ENCODE measurements at regions not wholly inside any gene's neighbourhood (a gene's known extent, or its start where the extent isn't known, plus 50 kb on each side); places are given as distances from the start of the nearest gene placed in this dataset.

- POLR2A ChIA-PET (ENCODE audit: low non-redundant PET), result no interaction called here
- Histone ChIP-seq H3K27me3 (replicated peaks; ENCODE audit: insufficient read depth, low read depth, low read length, poor library complexity) (no peaks in the 10 kb centered on the region), H3K4me3 (ENCODE audit: low read depth, low read length, poor library complexity, severe bottlenecking) (no peak overlapping the region), H3K9me3 (ENCODE audit: low read depth, low read length, poor library complexity, severe bottlenecking) (no peaks in the 10 kb centered on the region), H3K4me1 (ENCODE audit: insufficient read depth, low read length, poor library complexity, severe bottlenecking) (no peaks in the 10 kb centered on the region), H3K27ac (ENCODE audit: low read depth, low read length, poor library complexity, severe bottlenecking) (no peak overlapping the region), H3K36me3 (ENCODE audit: insufficient read depth, low read length, poor library complexity, severe bottlenecking) (no peaks in the 10 kb centered on the region)
- CTCF ChIA-PET, result no interaction called here
- TF ChIP-seq CTCF (conservative IDR thresholded peaks at IDR 0.05; ENCODE audit: low read depth, low read length), result no peak
- no peak for TF ChIP-seq EZH2 (IDR thresholded peaks at IDR 0.05; ENCODE audit: borderline replicate concordance, low read depth, low read length, poor library complexity, severe bottlenecking)
- intact Hi-C loops (cut with micrococcal nuclease; ENCODE audit: unreplicated experiment), result no loop called here
- BruUV-seq (replicated peaks), result no TSS peak
- no peak for DNase-seq (ENCODE audit: low spot score)
Measured at GRCh38 chr6:115668211-115668610, 392.5 kb downstream of the FRK start.

- no peaks in the 10 kb centered on the region for H3K4me1 ChIP-seq (ENCODE audit: insufficient read depth, low read length, poor library complexity, severe bottlenecking)
Measured at GRCh38 chr6:115667478-115668026, 393.1 kb downstream of the FRK start.

GRCh38 chr6:115666997-115667396, 393.7 kb downstream of the FRK start:
- DNase-seq (ENCODE audit: low spot score), result no peak
- Histone ChIP-seq H3K4me3 (ENCODE audit: low read depth, low read length, poor library complexity, severe bottlenecking) (no peak overlapping the region), H3K36me3 (ENCODE audit: insufficient read depth, low read length, poor library complexity, severe bottlenecking) (no peaks in the 10 kb centered on the region), H3K27ac (ENCODE audit: low read depth, low read length, poor library complexity, severe bottlenecking) (no peak overlapping the region), H3K27me3 (replicated peaks; ENCODE audit: insufficient read depth, low read depth, low read length, poor library complexity) (no peaks in the 10 kb centered on the region), H3K4me1 (ENCODE audit: insufficient read depth, low read length, poor library complexity, severe bottlenecking) (no peaks in the 10 kb centered on the region), H3K9me3 (ENCODE audit: low read depth, low read length, poor library complexity, severe bottlenecking) (no peaks in the 10 kb centered on the region)
- TF ChIP-seq CTCF (conservative IDR thresholded peaks at IDR 0.05; ENCODE audit: low read depth, low read length), result no peak
- TF ChIP-seq EZH2 (IDR thresholded peaks at IDR 0.05; ENCODE audit: borderline replicate concordance, low read depth, low read length, poor library complexity, severe bottlenecking), result no peak
- intact Hi-C loops (cut with micrococcal nuclease; ENCODE audit: unreplicated experiment), result no loop called here
- ChIA-PET CTCF (no interaction called here), POLR2A (ENCODE audit: low non-redundant PET) (no interaction called here)
- no TSS peak for BruUV-seq (replicated peaks)

More at GRCh38 chr6:115667478-115668026, 393.1 kb downstream of the FRK start:
- ChIA-PET CTCF (no interaction called here), POLR2A (ENCODE audit: low non-redundant PET) (no interaction called here)
- intact Hi-C loops (cut with micrococcal nuclease; ENCODE audit: unreplicated experiment), result no loop called here
- no peak for DNase-seq (ENCODE audit: low spot score)
- no peak overlapping the region for H3K4me3 ChIP-seq (ENCODE audit: low read depth, low read length, poor library complexity, severe bottlenecking)
- no peaks in the 10 kb centered on the region for H3K27me3 ChIP-seq (replicated peaks; ENCODE audit: insufficient read depth, low read depth, low read length, poor library complexity)
- H3K36me3 ChIP-seq (ENCODE audit: insufficient read depth, low read length, poor library complexity, severe bottlenecking), result no peaks in the 10 kb centered on the region
- H3K27ac ChIP-seq (ENCODE audit: low read depth, low read length, poor library complexity, severe bottlenecking), result no peak overlapping the region
- no peak for TF ChIP-seq CTCF (conservative IDR thresholded peaks at IDR 0.05; ENCODE audit: low read depth, low read length)
- no peak for TF ChIP-seq EZH2 (IDR thresholded peaks at IDR 0.05; ENCODE audit: borderline replicate concordance, low read depth, low read length, poor library complexity, severe bottlenecking)
- H3K9me3 ChIP-seq (ENCODE audit: low read depth, low read length, poor library complexity, severe bottlenecking), result no peaks in the 10 kb centered on the region
- no TSS peak for BruUV-seq (replicated peaks)

Data from A673 (cell line).